ENCODE measurements at regions not wholly inside any gene's neighbourhood (a gene's known extent, or its start where the extent isn't known, plus 50 kb on each side); places are given as distances from the start of the nearest gene placed in this dataset.

DNA sequence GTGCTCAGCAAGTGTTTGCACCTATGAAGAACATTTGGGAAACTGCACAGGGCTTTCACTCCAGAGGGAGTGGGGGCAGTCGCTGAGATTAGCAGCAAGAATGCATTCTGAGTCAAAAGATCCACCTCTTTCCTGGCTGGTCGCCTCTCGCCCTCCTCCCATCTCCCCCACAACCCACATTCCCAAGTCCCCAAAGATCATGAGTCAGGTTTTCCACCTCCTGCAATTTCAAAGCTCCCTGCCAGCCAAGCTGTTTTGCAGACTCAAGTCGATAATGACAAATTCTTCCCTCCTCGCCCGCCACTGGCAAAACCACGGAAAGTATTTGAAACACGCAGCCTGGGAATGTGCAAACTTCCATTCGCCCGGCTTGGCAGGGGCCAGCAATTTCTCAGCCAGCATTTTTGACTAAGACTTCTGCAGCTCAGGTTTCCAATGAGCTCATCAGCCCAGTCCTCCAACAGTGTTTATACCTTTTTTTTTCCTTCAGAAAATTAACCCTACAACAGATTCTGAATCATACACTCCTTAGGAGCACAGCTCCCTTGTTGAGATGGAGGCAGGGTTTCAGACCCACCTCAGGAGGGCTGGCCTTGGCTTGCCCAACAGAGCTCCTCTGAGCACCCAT lies 181.4 kb downstream of the SMAD6 start:
- ChIA-PET POLR2A (interaction anchor here (0.6 to 0.8 kb wide), 3 partner anchors 8 to 19 kb away, joined by 3 read pairs; no protein-coding TSS in a partner anchor), CTCF (ENCODE audit: low intra/inter-chr PET ratio) (no interaction called here)
- Histone ChIP-seq H3K79me2 (ENCODE audit: control insufficient read depth, insufficient read depth, low read length) (no peaks in the 10 kb centered on the region), H3K4me2 (ENCODE audit: insufficient read depth, low read length) (no peak overlapping the region), H3K36me3 (ENCODE audit: control insufficient read depth, insufficient read depth, low read length) (no peaks in the 10 kb centered on the region), H3K27me3 (ENCODE audit: control insufficient read depth in 2 of 2, insufficient read depth in 2 of 2, low read length in 2 of 2) (peaks cover 7 to 32% of the 10 kb centered on the region in 2 experiments; a peak in 4 of 5 replicates), H3K4me3 (no peak overlapping the region), H3K27ac (ENCODE audit: extremely low read depth, low read depth, low read length) (no peak overlapping the region), H4K20me1 (replicated peaks; ENCODE audit: control insufficient read depth, insufficient read depth, low read length) (no peaks in the 10 kb centered on the region), H3K9me1 (ENCODE audit: control insufficient read depth, insufficient read depth, low read length) (no peaks in the 10 kb centered on the region), H3K9me3 (replicated peaks; ENCODE audit: control insufficient read depth, insufficient read depth, low read depth, low read length) (no peaks in the 10 kb centered on the region), H3K9ac (ENCODE audit: insufficient read depth in 1 of 2, low read depth in 2 of 2, low read length in 2 of 2) (no peak overlapping the region), H3K4me1 (replicated peaks in 1 of 2; ENCODE audit: control insufficient read depth in 2 of 2, insufficient read depth in 2 of 2, low read length in 2 of 2) (no peaks in the 10 kb centered on the region), H2AFZ (ENCODE audit: low read depth, low read length) (no peak overlapping the region)
- FAIRE-seq: no peak
- intact Hi-C loops (cut with micrococcal nuclease): no loop called here
- peak in 2 of 4 experiments; percentile 33 for DNase-seq (ENCODE audit: extremely low read depth in 1 of 4, low spot score in 3 of 4)
- in situ Hi-C loops (cut with MboI): no loop called here
- ATAC-seq: no peak
- 7% methylated on average over 10 of the region's 10 CpGs for WGBS (ENCODE audit: insufficient coverage, low coverage, missing lambda C conversion rate)
- no TSS peak for BruUV-seq (replicated peaks)
- TF ChIP-seq CBX3 (IDR thresholded peaks at IDR 0.05; ENCODE audit: borderline replicate concordance in 1 of 2, low read length in 2 of 2) (no peak), NCOA4 (IDR thresholded peaks at IDR 0.05; ENCODE audit: partially characterized antibody) (no peak), JUND (IDR thresholded peaks at IDR 0.05; ENCODE audit: borderline replicate concordance, low read depth, low read length) (peak; percentile 60; the same call in 1 of the 2 replicates), JUND (tag; IDR thresholded peaks at IDR 0.05; ENCODE audit: borderline replicate concordance, low read depth, low read length) (peak; percentile 71; the same call in 2 of the 3 replicates), ZHX1 (conservative IDR thresholded peaks at IDR 0.05; ENCODE audit: low read length) (no peak), ARID1B (IDR thresholded peaks at IDR 0.05) (peak; percentile 56; the same call in 1 of the 2 replicates), PCBP1 (IDR thresholded peaks at IDR 0.05; ENCODE audit: low read depth, low read length, poor library complexity, severe bottlenecking) (no peak), C11orf30 (IDR thresholded peaks at IDR 0.05; ENCODE audit: low read depth) (peak; percentile 39; the same call in 1 of the 2 replicates), NFATC3 (IDR thresholded peaks at IDR 0.05) (peak; percentile 61; the same call in 1 of the 2 replicates), ZNF589 (CRISPR knock-in tag; IDR thresholded peaks at IDR 0.05; ENCODE audit: low read depth) (no peak), SMARCA5 (IDR thresholded peaks at IDR 0.05) (no peak), JUN (IDR thresholded peaks at IDR 0.05; ENCODE audit: borderline replicate concordance, low read depth, low read length) (0 out of 2 replicates have a peak, but pooled peaks have one; percentile 52), JUN (CRISPR knock-in tag; IDR thresholded peaks at IDR 0.05; ENCODE audit: borderline replicate concordance) (no peak), ZKSCAN3 (CRISPR knock-in tag; IDR thresholded peaks at IDR 0.05) (no peak), ZNF717 (CRISPR knock-in tag; IDR thresholded peaks at IDR 0.05) (no peak), KDM2B (CRISPR knock-in tag; IDR thresholded peaks at IDR 0.05) (no peak)
- TF ChIP-seq, protein P1, sequence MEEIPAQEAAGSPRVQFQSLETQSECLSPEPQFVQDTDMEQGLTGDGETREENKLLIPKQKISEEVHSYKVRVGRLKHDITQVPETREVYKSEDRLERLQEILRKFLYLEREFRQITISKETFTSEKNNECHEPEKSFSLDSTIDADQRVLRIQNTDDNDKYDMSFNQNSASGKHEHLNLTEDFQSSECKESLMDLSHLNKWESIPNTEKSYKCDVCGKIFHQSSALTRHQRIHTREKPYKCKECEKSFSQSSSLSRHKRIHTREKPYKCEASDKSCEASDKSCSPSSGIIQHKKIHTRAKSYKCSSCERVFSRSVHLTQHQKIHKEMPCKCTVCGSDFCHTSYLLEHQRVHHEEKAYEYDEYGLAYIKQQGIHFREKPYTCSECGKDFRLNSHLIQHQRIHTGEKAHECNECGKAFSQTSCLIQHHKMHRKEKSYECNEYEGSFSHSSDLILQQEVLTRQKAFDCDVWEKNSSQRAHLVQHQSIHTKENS (CRISPR knock-in tag; IDR thresholded peaks at IDR 0.05): no peak
- TF ChIP-seq, protein P2, sequence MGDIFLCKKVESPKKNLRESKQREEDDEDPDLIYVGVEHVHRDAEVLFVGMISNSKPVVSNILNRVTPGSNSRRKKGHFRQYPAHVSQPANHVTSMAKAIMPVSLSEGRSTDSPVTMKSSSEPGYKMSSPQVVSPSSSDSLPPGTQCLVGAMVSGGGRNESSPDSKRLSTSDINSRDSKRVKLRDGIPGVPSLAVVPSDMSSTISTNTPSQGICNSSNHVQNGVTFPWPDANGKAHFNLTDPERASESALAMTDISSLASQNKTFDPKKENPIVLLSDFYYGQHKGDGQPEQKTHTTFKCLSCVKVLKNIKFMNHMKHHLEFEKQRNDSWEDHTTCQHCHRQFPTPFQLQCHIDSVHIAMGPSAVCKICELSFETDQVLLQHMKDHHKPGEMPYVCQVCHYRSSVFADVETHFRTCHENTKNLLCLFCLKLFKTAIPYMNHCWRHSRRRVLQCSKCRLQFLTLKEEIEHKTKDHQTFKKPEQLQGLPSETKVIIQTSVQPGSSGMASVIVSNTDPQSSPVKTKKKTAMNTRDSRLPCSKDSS (IDR thresholded peaks at IDR 0.05; ENCODE audit: low read depth, partially characterized antibody): no peak
